Activated naive CD8-positive, alpha-beta T cell treated with anti-CD3 and anti-CD28 coated beads, Interleukin-2, amount 10 ng/mL, durations not matched to agents 7 days and 5 days (primary cell): ENCODE measurements at regions not wholly inside any gene's neighbourhood (a gene's known extent, or its start where the extent isn't known, plus 50 kb on each side); places are given as distances from the start of the nearest gene placed in this dataset.

ENCODE experiments used
- ATAC-seq: fragments of 150-1000 bp; cut with Tn5 transposase; one replicate; pipeline ENCODE4 v1.10.0; 2021; ENCODE audit warnings: low read depth, moderate library complexity
- POLR2A ChIA-PET: fragments of 350-600 bp; sonication (Branson Sonifier 250); formaldehyde crosslinking; loops from one replicate; lab custom pipeline; 2021; ENCODE audit warnings: antibody characterized with exemption; lab: Charles Lee
- DNase-seq: peaks from one replicate; pipeline ENCODE4 v3.0.0; 2021
- H3K27ac Mint-ChIP-seq: one replicate; pipeline ENCODE4 v1.8.0; 2022; ENCODE audit warnings: mild to moderate bottlenecking, mixed read lengths
- H3K27me3 Mint-ChIP-seq: one replicate; pipeline ENCODE4 v1.8.0; 2022; ENCODE audit warnings: mild to moderate bottlenecking, moderate library complexity, mixed read lengths
- H3K36me3 Mint-ChIP-seq: one replicate; pipeline ENCODE4 v1.8.0; 2021; ENCODE audit warnings: mild to moderate bottlenecking, mixed read lengths
- H3K4me1 Mint-ChIP-seq: one replicate; pipeline ENCODE4 v1.8.0; 2021; ENCODE audit warnings: mixed read lengths
- H3K4me3 Mint-ChIP-seq: one replicate; pipeline ENCODE4 v1.8.0; 2022; ENCODE audit warnings: mild to moderate bottlenecking, moderate library complexity, mixed read lengths
- H3K9me3 Mint-ChIP-seq: one replicate; pipeline ENCODE4 v1.8.0; 2021; ENCODE audit warnings: mixed read lengths

DNA sequence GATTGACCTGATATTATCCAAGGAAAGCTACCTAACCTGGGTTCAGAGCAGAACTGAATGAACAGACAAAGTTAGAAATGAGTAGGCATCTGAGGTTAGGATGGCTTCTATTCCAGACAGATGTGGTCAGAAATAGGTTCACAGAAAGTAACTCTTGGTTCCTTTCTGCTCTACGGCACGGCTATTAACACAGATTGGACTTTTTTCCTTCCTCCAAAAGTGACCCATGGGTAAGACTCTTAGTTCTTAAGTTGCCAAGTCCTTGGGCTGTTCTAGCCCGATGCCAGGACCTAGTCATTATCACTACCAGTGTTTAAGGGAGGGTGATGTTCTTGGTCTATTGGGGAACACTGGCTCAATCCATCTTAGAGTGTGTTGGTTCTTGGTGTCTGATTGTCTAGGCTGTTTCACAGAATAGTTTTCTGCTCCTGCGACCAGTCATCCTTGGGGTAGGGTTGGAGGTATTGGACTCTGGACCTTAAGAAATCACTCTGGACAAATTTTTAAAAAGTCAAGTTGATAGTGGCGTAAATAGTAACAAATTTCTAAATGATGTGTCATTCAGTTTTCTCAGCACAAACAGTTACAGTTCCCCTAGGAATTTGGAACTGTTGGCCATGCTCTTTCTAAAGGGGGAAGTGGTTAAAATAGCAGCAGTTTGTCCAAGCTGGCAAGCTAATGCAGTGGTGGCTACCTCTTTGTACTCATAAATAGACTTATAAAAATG is 60.1 kb upstream of the MYCBP2 start:
- no peak overlapping the region for H3K27ac Mint-ChIP-seq

DNA sequence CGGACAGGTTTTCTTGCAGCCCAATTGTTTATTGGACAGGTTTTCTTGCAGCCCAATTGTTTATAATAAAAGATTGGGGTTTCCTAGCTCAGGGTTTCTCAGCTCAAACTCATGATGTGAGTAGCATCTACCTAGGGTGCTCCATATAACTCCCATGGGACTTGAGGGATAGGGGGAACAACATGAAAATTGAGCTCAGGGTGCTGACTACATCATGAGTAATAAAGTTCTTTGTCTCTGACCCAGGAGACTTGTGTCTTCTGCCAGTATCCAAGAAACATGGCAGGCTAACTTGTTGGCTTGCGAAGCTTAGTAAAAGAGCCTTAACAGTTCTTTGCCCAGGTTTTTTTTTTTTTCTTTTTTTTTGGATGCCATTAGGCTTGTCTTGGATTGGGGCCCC is 59.2 kb upstream of the MYCBP2 start:
- no peak overlapping the region for H3K27ac Mint-ChIP-seq
- H3K4me3 Mint-ChIP-seq = no peak overlapping the region
- POLR2A ChIA-PET = no interaction called here
- no peaks in the 10 kb centered on the region for H3K9me3 Mint-ChIP-seq
- peaks cover 8% of the 10 kb centered on the region for H3K4me1 Mint-ChIP-seq
- H3K27me3 Mint-ChIP-seq = peaks cover 22% of the 10 kb centered on the region
- DNase-seq = no peak
- ATAC-seq = no peak
- peaks cover 1% of the 10 kb centered on the region for H3K36me3 Mint-ChIP-seq

More for the DNA sequence above, 60.1 kb upstream of the MYCBP2 start:
- no peaks in the 10 kb centered on the region for H3K9me3 Mint-ChIP-seq
- ATAC-seq = no peak
- H3K4me3 Mint-ChIP-seq = no peak overlapping the region
- peaks cover 8% of the 10 kb centered on the region for H3K4me1 Mint-ChIP-seq
- peaks cover 18% of the 10 kb centered on the region for H3K27me3 Mint-ChIP-seq
- POLR2A ChIA-PET = interaction anchor here (0.5 kb wide), 1 partner anchor 9 kb away, joined by 4 read pairs; no protein-coding TSS in a partner anchor
- DNase-seq = no peak
- peaks cover 1% of the 10 kb centered on the region for H3K36me3 Mint-ChIP-seq

DNA sequence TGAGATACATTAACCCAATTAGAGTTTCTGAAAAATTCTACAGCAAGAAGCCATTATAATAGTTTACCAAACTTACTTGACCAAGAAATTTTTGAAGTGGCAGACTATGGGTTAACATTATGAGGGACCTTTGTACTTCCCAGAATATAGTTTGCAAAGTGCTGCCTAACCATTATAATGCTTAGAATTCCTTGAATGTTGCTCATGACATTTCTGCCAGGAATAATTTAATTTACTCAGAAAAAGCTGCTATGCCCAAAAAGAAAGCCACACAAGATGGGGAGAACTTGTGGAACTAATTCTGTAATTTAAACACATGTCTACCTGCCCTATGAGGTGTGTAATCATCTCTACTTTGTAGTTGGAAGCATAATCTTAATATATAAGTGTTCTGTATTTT is 58.1 kb upstream of the MYCBP2 start:
- DNase-seq (no peak), ATAC-seq (no peak)
- peaks cover 1% of the 10 kb centered on the region for H3K36me3 Mint-ChIP-seq
- peaks cover 8% of the 10 kb centered on the region for H3K4me1 Mint-ChIP-seq
- H3K4me3 Mint-ChIP-seq = no peak overlapping the region
- no peak overlapping the region for H3K27ac Mint-ChIP-seq
- POLR2A ChIA-PET = no interaction called here
- H3K27me3 Mint-ChIP-seq = peaks cover 22% of the 10 kb centered on the region
- H3K9me3 Mint-ChIP-seq = no peaks in the 10 kb centered on the region

DNA sequence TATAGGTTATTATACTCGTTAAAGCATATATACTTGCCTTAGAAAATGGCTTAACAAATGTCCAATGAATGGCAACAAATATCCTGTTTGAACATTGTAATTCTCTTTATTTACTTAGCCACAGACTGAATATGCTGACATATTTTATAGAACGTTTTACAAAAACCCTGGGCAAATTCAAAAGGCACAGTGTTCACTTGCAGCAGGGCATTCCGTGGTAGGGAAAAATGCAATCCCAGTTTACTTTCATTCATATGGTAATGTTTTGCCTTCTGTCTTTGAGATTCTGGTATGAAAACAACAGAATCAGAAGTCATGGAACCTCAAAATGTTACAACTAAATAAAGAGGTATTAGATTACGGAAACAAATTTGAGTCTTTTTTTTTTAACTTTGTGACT is 56.2 kb upstream of the MYCBP2 start:
- DNase-seq (no peak), ATAC-seq (no peak)
- Mint-ChIP-seq H3K9me3 (no peaks in the 10 kb centered on the region), H3K36me3 (peaks cover 1% of the 10 kb centered on the region), H3K27ac (no peak overlapping the region), H3K27me3 (peaks cover 19% of the 10 kb centered on the region), H3K4me1 (peaks cover 3% of the 10 kb centered on the region), H3K4me3 (no peak overlapping the region)
- POLR2A ChIA-PET = no interaction called here

DNA sequence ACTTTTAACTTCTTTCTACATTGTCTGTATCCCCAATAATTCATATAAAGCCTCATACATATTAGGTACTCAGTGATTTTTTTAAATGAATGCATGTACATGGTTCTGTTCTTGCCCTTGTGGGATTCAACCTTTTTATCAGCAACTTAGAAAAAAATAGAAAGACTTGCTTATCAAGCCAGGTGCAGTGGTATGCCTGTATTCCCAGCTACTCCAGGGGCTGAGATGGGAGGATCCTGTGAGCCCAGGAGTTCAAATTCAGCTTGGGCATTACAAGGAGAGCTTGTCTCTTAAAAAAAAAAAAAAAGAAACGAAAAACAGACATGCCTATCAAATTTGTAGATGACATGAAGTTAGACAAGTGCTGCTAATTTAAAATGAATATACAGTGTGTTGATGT is 54.2 kb upstream of the MYCBP2 start:
- DNase-seq (no peak), ATAC-seq (no peak)
- Mint-ChIP-seq H3K4me3 (no peak overlapping the region), H3K4me1 (no peaks in the 10 kb centered on the region), H3K27me3 (peaks cover 19% of the 10 kb centered on the region), H3K36me3 (no peaks in the 10 kb centered on the region), H3K9me3 (no peaks in the 10 kb centered on the region), H3K27ac (no peak overlapping the region)
- POLR2A ChIA-PET = interaction anchor here (1.1 kb wide), 1 partner anchor 13 kb away, joined by 3 read pairs; no protein-coding TSS in a partner anchor

DNA sequence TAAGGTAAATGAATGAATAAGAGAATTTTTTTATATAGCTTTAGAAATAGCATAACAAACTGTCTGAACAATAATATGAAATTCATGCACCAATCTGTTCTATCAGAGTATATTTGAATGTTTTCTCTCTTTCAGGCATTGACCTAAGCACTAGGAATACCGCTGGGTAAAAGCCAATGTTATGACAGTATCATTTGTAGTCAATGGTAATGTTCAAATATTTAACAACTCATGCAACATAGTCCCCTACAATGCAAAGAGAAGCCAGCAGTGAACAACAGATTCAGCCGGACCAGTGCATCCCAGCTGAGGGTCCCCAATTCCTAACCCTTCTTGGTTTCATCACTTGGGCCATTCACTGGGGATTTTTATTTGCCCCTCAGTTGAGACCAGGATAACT is 52.6 kb upstream of the MYCBP2 start:
- H3K27me3 Mint-ChIP-seq = peaks cover 15% of the 10 kb centered on the region
- H3K9me3 Mint-ChIP-seq = no peaks in the 10 kb centered on the region
- H3K36me3 Mint-ChIP-seq = no peaks in the 10 kb centered on the region
- peaks cover 1% of the 10 kb centered on the region for H3K4me1 Mint-ChIP-seq
- POLR2A ChIA-PET = no interaction called here
- no peak for ATAC-seq
- no peak for DNase-seq
- no peak overlapping the region for H3K4me3 Mint-ChIP-seq
- no peak overlapping the region for H3K27ac Mint-ChIP-seq

DNA sequence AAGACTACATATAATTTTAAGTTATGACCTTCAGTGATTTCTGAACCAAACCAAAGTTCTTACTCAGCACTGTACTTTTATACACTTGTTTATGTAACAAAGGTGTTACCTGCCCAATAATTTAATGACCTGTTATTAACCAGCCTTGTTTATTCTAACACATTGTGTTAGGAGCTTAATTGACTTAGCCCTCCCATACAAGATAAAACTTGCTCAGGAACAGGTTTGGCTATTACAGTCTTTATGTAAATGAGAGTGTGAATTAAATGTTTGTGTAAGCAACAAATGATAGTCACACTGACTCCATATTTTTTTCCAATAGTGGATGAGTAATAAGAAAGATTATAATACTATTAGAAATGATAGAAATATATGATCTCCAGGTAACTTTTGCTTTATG is 51.8 kb upstream of the MYCBP2 start:
- POLR2A ChIA-PET = no interaction called here
- peaks cover 9% of the 10 kb centered on the region for H3K27me3 Mint-ChIP-seq
- H3K4me1 Mint-ChIP-seq = peaks cover 1% of the 10 kb centered on the region
- H3K36me3 Mint-ChIP-seq = no peaks in the 10 kb centered on the region
- no peak overlapping the region for H3K4me3 Mint-ChIP-seq
- ATAC-seq (no peak), DNase-seq (no peak)
- no peak overlapping the region for H3K27ac Mint-ChIP-seq
- H3K9me3 Mint-ChIP-seq = no peaks in the 10 kb centered on the region

DNA sequence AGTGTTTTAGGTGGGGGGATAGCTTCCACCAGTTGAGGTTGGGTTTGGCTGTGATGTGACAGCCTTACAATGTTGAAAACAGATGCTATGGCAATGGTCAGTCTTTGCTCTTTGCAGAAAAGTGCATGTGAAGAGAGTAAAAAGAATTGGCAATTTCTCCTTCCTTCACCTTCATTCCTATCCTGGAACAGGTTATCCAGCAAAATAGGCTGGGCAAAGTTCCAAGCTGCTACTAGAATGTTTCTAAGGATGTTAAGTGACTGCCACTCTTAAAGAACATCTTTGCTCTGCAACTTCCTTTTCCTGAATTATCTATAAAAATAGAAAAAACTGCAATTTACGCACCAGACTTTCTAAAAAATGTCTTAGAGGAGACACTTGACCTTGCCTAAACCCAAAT is 50.1 kb upstream of the MYCBP2 start:
- ATAC-seq = no peak
- Mint-ChIP-seq H3K27me3 (peaks cover 4% of the 10 kb centered on the region), H3K4me3 (no peak overlapping the region), H3K4me1 (peaks cover 1% of the 10 kb centered on the region), H3K36me3 (no peaks in the 10 kb centered on the region), H3K9me3 (no peaks in the 10 kb centered on the region), H3K27ac (no peak overlapping the region)
- POLR2A ChIA-PET = no interaction called here
- no peak for DNase-seq
